ENCODE measurements at regions not wholly inside any gene's neighbourhood (a gene's known extent, or its start where the extent isn't known, plus 50 kb on each side); places are given as distances from the start of the nearest gene placed in this dataset.

DNA sequence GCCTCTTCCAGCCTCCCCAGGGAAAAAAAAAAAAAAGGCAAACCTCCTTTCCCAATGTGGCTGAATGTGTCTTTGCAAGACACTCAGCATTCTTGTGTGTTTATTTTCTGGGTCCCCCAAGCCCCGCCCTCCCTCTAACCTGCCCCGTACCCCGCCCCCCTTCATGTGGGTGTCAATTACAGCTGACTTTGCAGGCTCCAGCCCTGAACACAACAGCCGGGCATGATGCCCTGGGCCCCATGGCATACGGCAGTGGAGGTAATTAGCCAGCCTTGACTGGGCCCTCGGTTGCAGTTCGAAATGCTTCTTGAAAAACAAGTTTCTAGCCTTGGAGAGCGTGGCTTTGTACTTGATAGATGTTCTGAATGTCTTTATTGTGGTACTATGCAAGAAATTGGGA is 354.7 kb upstream of the RBFOX1 start:
- Histone ChIP-seq H3K9me3 (no peaks in the 10 kb centered on the region), H3K4me1 (no peaks in the 10 kb centered on the region), H3K4me3 (no peak overlapping the region), H3K27ac (no peak overlapping the region), H3K36me3 (replicated peaks in 1 of 2; ENCODE audit: insufficient read depth in 1 of 2, low read depth in 2 of 2) (no peaks in the 10 kb centered on the region), H3K27me3 (no peaks in the 10 kb centered on the region)
- ATAC-seq (no peak), DNase-seq (no peak)
- intact Hi-C loops (cut with DNase I) = no loop called here
- TF ChIP-seq CTCF (IDR thresholded peaks at IDR 0.05) (no peak), POLR2A (IDR thresholded peaks at IDR 0.05) (no peak)
- WGBS, 2 donors = 41 to 42% methylated on average over 8 of the region's 8 CpGs

DNA sequence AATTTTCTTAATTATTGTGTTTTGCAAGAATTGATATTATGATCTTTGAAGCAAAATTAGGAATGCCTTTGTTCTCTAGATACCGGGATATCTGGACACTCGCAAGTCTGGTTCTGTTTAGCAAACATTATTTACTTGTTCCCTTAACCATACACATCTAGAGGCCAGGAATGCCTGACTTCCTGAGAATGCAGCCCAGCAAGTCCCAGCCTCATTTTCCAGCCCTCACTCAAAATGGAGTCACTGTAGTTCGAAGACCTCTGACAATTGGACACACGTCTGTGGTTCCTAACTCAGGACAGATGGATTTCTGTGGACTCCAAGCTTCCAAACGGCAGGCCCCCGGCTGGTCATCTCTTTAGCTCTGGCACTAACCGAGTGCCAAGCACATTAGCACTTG is 355.4 kb upstream of the RBFOX1 start:
- no peak for DNase-seq
- H3K36me3 ChIP-seq (replicated peaks in 1 of 2; ENCODE audit: insufficient read depth in 1 of 2, low read depth in 2 of 2) = no peaks in the 10 kb centered on the region
- TF ChIP-seq POLR2A (IDR thresholded peaks at IDR 0.05) (no peak), CTCF (IDR thresholded peaks at IDR 0.05) (no peak)
- no peak for ATAC-seq
- intact Hi-C loops (cut with DNase I) = no loop called here
- no peaks in the 10 kb centered on the region for H3K4me1 ChIP-seq
- H3K9me3 ChIP-seq = no peaks in the 10 kb centered on the region
- H3K27me3 ChIP-seq = no peaks in the 10 kb centered on the region
- H3K27ac ChIP-seq = no peak overlapping the region
- no peak overlapping the region for H3K4me3 ChIP-seq
- 36 to 42% methylated on average over 7 of the region's 7 CpGs for WGBS, 2 donors

GRCh38 chr16:6976716-6977115 is 355.9 kb upstream of the RBFOX1 start:
- TF ChIP-seq CTCF (IDR thresholded peaks at IDR 0.05) (no peak), POLR2A (IDR thresholded peaks at IDR 0.05) (no peak)
- no peak for ATAC-seq
- WGBS, 2 donors = 71 to 86% methylated on average over 1 of the region's 1 CpG

DNA sequence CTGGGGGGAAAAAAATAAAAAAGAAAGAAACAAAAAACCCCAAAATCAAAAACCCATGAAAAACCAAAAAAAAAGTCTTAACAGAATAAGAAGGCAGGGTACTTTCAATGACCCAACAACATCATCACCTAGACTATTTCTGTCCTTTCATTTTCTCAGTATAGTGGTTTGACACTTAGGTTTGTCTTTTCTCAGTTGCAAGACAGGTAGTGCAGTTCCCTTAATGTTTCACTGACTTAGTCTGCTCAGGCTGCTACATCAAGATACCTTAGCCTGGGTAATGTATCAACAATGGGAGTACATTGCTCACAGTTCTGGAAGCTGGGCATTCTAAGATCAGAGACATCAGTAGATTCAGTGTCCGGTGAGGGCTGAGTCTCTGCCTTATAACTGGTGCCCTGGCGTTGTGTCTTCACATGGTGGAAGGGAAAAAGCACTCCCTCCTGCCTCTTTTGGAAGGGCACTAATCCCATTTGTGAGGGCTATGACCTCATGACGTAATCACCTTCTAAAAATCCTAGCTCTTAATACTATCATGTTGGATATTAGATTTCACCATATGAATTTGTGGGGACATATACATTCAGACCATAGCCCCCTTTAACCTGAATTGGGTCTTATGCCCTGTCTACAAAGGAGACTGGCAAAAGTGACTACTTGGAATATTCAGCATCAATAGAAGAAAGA is 362.3 kb upstream of the RBFOX1 start:
- ATAC-seq (no peak), DNase-seq (no peak)
- no peak for TF ChIP-seq POLR2A (IDR thresholded peaks at IDR 0.05)
- TF ChIP-seq CTCF (IDR thresholded peaks at IDR 0.05) = no peak
- Histone ChIP-seq H3K36me3 (replicated peaks in 1 of 2; ENCODE audit: insufficient read depth in 1 of 2, low read depth in 2 of 2) (no peaks in the 10 kb centered on the region), H3K4me1 (no peaks in the 10 kb centered on the region), H3K4me3 (no peak overlapping the region), H3K27ac (no peak overlapping the region), H3K27me3 (no peaks in the 10 kb centered on the region), H3K9me3 (no peaks in the 10 kb centered on the region)
- intact Hi-C loops (cut with DNase I) = no loop called here
- WGBS, 2 donors = 70 to 82% methylated on average over 3 of the region's 3 CpGs

More at GRCh38 chr16:6976716-6977115, 355.9 kb upstream of the RBFOX1 start:
- Histone ChIP-seq H3K27me3 (no peaks in the 10 kb centered on the region), H3K36me3 (replicated peaks in 1 of 2; ENCODE audit: insufficient read depth in 1 of 2, low read depth in 2 of 2) (no peaks in the 10 kb centered on the region), H3K4me3 (no peak overlapping the region), H3K27ac (no peak overlapping the region), H3K9me3 (no peaks in the 10 kb centered on the region), H3K4me1 (no peaks in the 10 kb centered on the region)
- intact Hi-C loops (cut with DNase I) = no loop called here
- no peak for DNase-seq

DNA sequence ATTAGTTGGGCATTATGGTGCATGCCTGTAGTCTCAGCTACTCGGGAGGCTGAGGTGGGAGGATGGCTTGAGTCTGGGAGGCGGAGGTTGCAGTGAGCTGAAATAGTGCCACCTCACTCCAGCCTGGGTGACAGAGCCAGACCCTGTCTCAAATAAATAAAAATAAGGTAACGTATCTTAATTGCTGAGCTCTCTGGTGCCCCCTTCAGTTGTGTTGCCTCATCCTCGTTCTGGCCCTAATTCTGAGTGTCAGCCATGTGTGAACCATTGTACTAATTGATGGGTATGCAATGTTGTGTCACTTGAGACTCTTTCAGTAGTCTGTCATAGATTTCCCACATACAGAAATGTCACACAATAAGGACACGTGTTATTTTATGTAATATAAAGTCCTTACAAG is 363.1 kb upstream of the RBFOX1 start:
- Histone ChIP-seq H3K4me3 (no peak overlapping the region), H3K36me3 (replicated peaks in 1 of 2; ENCODE audit: insufficient read depth in 1 of 2, low read depth in 2 of 2) (no peaks in the 10 kb centered on the region), H3K4me1 (no peaks in the 10 kb centered on the region), H3K27ac (no peak overlapping the region), H3K9me3 (no peaks in the 10 kb centered on the region), H3K27me3 (no peaks in the 10 kb centered on the region)
- ATAC-seq (no peak), DNase-seq (no peak)
- 51 to 63% methylated on average over 5 of the region's 5 CpGs for WGBS, 2 donors
- intact Hi-C loops (cut with DNase I) = no loop called here
- TF ChIP-seq POLR2A (IDR thresholded peaks at IDR 0.05) = no peak
- TF ChIP-seq CTCF (IDR thresholded peaks at IDR 0.05) = no peak
